ENCODE measurements at regions not wholly inside any gene's neighbourhood (a gene's known extent, or its start where the extent isn't known, plus 50 kb on each side); places are given as distances from the start of the nearest gene placed in this dataset.

GRCh38 chr12:41762691-41763090 is 382.0 kb downstream of the GXYLT1 start:
- no peaks in the 10 kb centered on the region for H3K36me3 ChIP-seq (ENCODE audit: control insufficient read depth in 2 of 2, insufficient read depth in 2 of 2, low read length in 1 of 2)
- H3K79me2 ChIP-seq (ENCODE audit: control insufficient read depth, insufficient read depth, low read length) = no peaks in the 10 kb centered on the region
- BruUV-seq (replicated peaks) = no TSS peak
- 13% methylated on average over 3 of the region's 3 CpGs for WGBS (ENCODE audit: insufficient coverage, insufficient replicate concordance, low lambda C conversion rate, missing lambda C conversion rate)
- H3K4me1 ChIP-seq (ENCODE audit: control insufficient read depth, insufficient read depth, low read length) = no peaks in the 10 kb centered on the region
- CTCF ChIA-PET = interaction anchor here (1.7 kb wide), 1 partner anchor 33 kb away, joined by 4 read pairs; no protein-coding TSS in a partner anchor
- POLR2A ChIA-PET = no interaction called here
- no peaks in the 10 kb centered on the region for H3K27me3 ChIP-seq (replicated peaks in 1 of 2; ENCODE audit: control insufficient read depth in 2 of 2, insufficient read depth in 2 of 2, low read length in 1 of 2)
- FAIRE-seq (no peak), DNase-seq (ENCODE audit: low read depth, low spot score) (no peak), ATAC-seq (no peak)
- H3K27ac ChIP-seq (ENCODE audit: control insufficient read depth, insufficient read depth) = no peak overlapping the region
- no peak overlapping the region for H3K4me3 ChIP-seq
- H3K9me3 ChIP-seq (replicated peaks; ENCODE audit: control insufficient read depth, insufficient read depth, low read length) = no peaks in the 10 kb centered on the region
- intact Hi-C loops (cut with micrococcal nuclease; ENCODE audit: unreplicated experiment) = no loop called here
- RAD21 ChIA-PET (ENCODE audit: unreplicated experiment) = no interaction called here
- H2AFZ ChIP-seq (ENCODE audit: control insufficient read depth, low read depth, low read length) = no peak overlapping the region
- in situ Hi-C loops (cut with MboI) = no loop called here
- SMC1A ChIA-PET (ENCODE audit: uncharacterized antibody, unreplicated experiment) = interaction anchor here (0.6 kb wide), 1 partner anchor 723 kb away, joined by 3 read pairs; no protein-coding TSS in a partner anchor
- H4K20me1 ChIP-seq (ENCODE audit: control insufficient read depth, insufficient read depth) = no peaks in the 10 kb centered on the region
- no peak overlapping the region for H3K4me2 ChIP-seq (ENCODE audit: control insufficient read depth, insufficient read depth)
- TF ChIP-seq MLLT1 (IDR thresholded peaks at IDR 0.05) = no peak
- no peak for TF ChIP-seq EP300 (IDR thresholded peaks at IDR 0.05; ENCODE audit: borderline replicate concordance in 1 of 2, control insufficient read depth in 1 of 2, low read depth in 2 of 2, low read length in 2 of 2)
- TF ChIP-seq RAD21 (IDR thresholded peaks at IDR 0.05; ENCODE audit: insufficient read depth, low read depth, low read length) = no peak
- TF ChIP-seq CHD4 (IDR thresholded peaks at IDR 0.05) = no peak
- no peak for TF ChIP-seq TCF12 (IDR thresholded peaks at IDR 0.05; ENCODE audit: low read depth, low read length)
- no peak for TF ChIP-seq RCOR1 (conservative IDR thresholded peaks at IDR 0.05; ENCODE audit: low read depth, low read length)
- no peak for TF ChIP-seq PAX5 (IDR thresholded peaks at IDR 0.05; ENCODE audit: borderline replicate concordance, low read depth, low read length)
- no peak for TF ChIP-seq IKZF1 (conservative IDR thresholded peaks at IDR 0.05)
- TF ChIP-seq TARDBP (IDR thresholded peaks at IDR 0.05; ENCODE audit: borderline replicate concordance) = no peak
- TF ChIP-seq MXI1 (IDR thresholded peaks at IDR 0.05; ENCODE audit: low read depth, low read length) = no peak
- TF ChIP-seq JUNB (IDR thresholded peaks at IDR 0.05) = no peak
- no peak for TF ChIP-seq BCL11A (IDR thresholded peaks at IDR 0.05; ENCODE audit: low read depth, low read length)
- TF ChIP-seq RFX5 (IDR thresholded peaks at IDR 0.05; ENCODE audit: low read depth, low read length) = no peak
- H3K9ac ChIP-seq (ENCODE audit: control insufficient read depth, insufficient read depth, low read length) = no peak overlapping the region

Measured in GM12878 (cell line).